Nephron progenitor cell (in vitro differentiated cells): ENCODE measurements at regions not wholly inside any gene's neighbourhood (a gene's known extent, or its start where the extent isn't known, plus 50 kb on each side); places are given as distances from the start of the nearest gene placed in this dataset.
"Not testable (repeated sequence)": the region's sequence is repeated elsewhere in the genome, so short reads cannot be mapped to it uniquely, and the experiment has no call there.

Experiments
- DNase-seq: peaks from one replicate; pipeline ENCODE4 v3.0.0; 2021
- H3K27ac Mint-ChIP-seq: 2 replicates; pipeline ENCODE4 v1.8.0; 2021; ENCODE audit warnings: mild to moderate bottlenecking, moderate library complexity, mixed read lengths
- H3K27me3 Mint-ChIP-seq: 2 replicates; pipeline ENCODE4 v1.8.0; 2021; ENCODE audit warnings: mild to moderate bottlenecking, low read depth, mixed read lengths; ENCODE audit not compliant: poor library complexity
- H3K36me3 Mint-ChIP-seq: 2 replicates; pipeline ENCODE4 v1.8.0; 2021; ENCODE audit warnings: low read depth, mixed read lengths
- H3K4me1 Mint-ChIP-seq: 2 replicates; pipeline ENCODE4 v1.8.0; 2021; ENCODE audit warnings: mixed read lengths
- H3K4me3 Mint-ChIP-seq: 2 replicates; pipeline ENCODE4 v1.8.0; 2021; ENCODE audit warnings: mild to moderate bottlenecking, moderate library complexity, mixed read lengths
- H3K9me3 Mint-ChIP-seq: 2 replicates; pipeline ENCODE4 v1.8.0; 2021; ENCODE audit warnings: mild to moderate bottlenecking, moderate library complexity, mixed read lengths
- TF ChIP-seq, protein P1 (sequence below): fragments of 200-600 bp; sonication (generic); IDR thresholded peaks from 2 replicates; pipeline ENCODE4 v1.5.0; 2021; ENCODE audit warnings: antibody characterized with exemption

- Mint-ChIP-seq H3K4me3 (no peak overlapping the region), H3K27ac (no peak overlapping the region), H3K36me3 (no peaks in the 10 kb centered on the region), H3K27me3 (peaks cover 12% of the 10 kb centered on the region), H3K9me3 (peaks cover 3% of the 10 kb centered on the region), H3K4me1 (peaks cover 5% of the 10 kb centered on the region)
- TF ChIP-seq, protein P1, sequence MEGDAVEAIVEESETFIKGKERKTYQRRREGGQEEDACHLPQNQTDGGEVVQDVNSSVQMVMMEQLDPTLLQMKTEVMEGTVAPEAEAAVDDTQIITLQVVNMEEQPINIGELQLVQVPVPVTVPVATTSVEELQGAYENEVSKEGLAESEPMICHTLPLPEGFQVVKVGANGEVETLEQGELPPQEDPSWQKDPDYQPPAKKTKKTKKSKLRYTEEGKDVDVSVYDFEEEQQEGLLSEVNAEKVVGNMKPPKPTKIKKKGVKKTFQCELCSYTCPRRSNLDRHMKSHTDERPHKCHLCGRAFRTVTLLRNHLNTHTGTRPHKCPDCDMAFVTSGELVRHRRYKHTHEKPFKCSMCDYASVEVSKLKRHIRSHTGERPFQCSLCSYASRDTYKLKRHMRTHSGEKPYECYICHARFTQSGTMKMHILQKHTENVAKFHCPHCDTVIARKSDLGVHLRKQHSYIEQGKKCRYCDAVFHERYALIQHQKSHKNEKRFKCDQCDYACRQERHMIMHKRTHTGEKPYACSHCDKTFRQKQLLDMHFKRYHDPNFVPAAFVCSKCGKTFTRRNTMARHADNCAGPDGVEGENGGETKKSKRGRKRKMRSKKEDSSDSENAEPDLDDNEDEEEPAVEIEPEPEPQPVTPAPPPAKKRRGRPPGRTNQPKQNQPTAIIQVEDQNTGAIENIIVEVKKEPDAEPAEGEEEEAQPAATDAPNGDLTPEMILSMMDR, result no peak
- DNase-seq, result no peak
These were observed 173.0 kb downstream of the MSX2 start for GRCh38 chr5:174897281-174897950.

GRCh38 chr5:174895360-174895759, 171.0 kb downstream of the MSX2 start:
- Mint-ChIP-seq H3K9me3 (no peaks in the 10 kb centered on the region), H3K36me3 (no peaks in the 10 kb centered on the region), H3K27me3 (peaks cover 12% of the 10 kb centered on the region), H3K27ac (no peak overlapping the region), H3K4me1 (peaks cover 2% of the 10 kb centered on the region), H3K4me3 (no peak overlapping the region)
- TF ChIP-seq, protein P1, result no peak
- no peak for DNase-seq

DNA sequence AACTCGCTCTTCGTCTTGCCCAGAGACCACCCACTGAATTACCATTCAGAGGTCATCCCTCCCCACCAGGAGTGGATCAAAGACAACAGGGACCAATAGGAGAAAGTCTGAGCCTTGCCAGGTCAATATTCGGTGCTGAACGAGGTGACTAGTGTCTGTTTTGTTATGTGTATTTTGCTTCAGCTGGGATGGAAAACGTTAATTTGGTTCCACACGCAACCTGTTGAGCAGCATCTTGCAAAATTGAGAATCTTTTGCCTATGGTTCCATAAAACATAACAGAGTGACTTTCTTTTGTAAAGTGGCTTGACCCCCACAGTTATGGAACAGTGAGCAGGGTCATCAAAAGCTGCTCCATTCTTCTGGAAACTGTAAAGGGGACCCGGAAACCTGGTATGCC, 168.4 kb downstream of the MSX2 start:
- no peaks in the 10 kb centered on the region for H3K4me1 Mint-ChIP-seq
- no peak overlapping the region for H3K4me3 Mint-ChIP-seq
- no peak overlapping the region for H3K27ac Mint-ChIP-seq
- H3K36me3 Mint-ChIP-seq, result no peaks in the 10 kb centered on the region
- no peaks in the 10 kb centered on the region for H3K9me3 Mint-ChIP-seq
- TF ChIP-seq, protein P1, result no peak
- peaks cover 12% of the 10 kb centered on the region for H3K27me3 Mint-ChIP-seq
- DNase-seq, result no peak

DNA sequence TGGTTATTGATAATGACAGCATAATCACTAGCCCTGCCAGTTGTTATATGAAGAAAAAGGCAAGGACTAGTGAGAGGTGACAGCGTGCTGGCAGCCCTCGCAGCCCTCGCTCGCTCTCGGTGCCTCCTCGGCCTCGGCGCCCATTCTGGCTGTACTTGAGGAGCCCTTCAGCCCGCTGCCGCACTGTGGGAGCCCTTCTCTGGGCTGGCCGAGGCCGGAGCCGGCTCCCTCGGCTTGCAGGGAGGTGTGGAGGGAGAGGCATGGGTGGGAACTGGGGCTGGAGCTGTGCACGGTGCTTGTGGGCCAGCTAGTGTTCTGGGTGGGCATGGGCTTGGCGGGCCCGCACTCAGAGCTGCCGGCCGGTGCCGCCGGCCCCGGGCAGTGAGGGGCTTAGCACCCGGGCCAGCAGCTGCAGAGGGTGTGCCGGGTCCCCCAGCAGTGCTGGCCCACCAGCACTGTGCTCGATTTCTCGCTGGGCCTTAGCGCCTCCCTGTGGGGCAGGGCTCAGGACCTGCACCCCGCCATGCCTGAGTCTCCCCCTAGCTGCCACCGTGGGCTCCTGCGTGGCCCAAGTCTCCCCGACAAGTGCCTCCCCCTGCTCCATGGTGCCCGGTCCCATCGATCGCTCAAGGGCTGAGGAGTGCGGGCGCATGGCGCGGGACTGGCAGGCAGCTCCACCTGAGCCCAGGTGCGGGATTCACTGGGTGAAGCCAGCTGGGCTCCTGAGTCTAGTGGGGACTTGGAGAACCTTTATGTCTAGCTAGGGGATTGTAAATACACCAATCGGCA, 156.2 kb downstream of the MSX2 start:
- H3K36me3 Mint-ChIP-seq, H3K4me1 Mint-ChIP-seq, H3K4me3 Mint-ChIP-seq, DNase-seq, H3K27ac Mint-ChIP-seq: not testable (repeated sequence)
- Mint-ChIP-seq H3K27me3 (peaks cover 10% of the 10 kb centered on the region), H3K9me3 (peaks cover 39% of the 10 kb centered on the region)

DNA sequence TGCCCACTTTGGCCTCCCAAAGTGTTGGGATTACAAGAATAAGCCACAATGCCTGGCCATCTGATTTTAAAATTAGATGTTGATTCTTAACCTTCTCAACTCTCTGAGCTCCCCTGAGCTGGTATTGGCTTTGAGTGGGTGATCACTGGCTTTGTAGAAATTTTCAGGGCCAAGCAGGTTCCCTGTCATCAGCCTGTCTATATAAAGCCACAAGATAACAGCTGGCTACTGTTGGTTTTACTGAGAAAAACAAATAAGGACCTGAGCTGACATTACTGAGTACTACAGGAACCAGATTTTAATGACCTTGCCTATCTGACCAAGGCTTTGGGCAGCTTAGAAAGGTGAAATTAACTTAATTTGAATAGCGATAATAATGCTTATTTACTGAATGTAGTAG, 153.6 kb downstream of the MSX2 start:
- no peaks in the 10 kb centered on the region for H3K36me3 Mint-ChIP-seq
- H3K27ac Mint-ChIP-seq, result no peak overlapping the region
- no peak for DNase-seq
- H3K27me3 Mint-ChIP-seq, result peaks cover 21% of the 10 kb centered on the region
- H3K9me3 Mint-ChIP-seq, result peaks cover 23% of the 10 kb centered on the region
- no peaks in the 10 kb centered on the region for H3K4me1 Mint-ChIP-seq
- H3K4me3 Mint-ChIP-seq, result no peak overlapping the region
- TF ChIP-seq, protein P1, result no peak

- TF ChIP-seq, protein P1, result no peak
- no peaks in the 10 kb centered on the region for H3K9me3 Mint-ChIP-seq
- H3K4me1 Mint-ChIP-seq, result no peaks in the 10 kb centered on the region
- DNase-seq, result no peak
- no peak overlapping the region for H3K4me3 Mint-ChIP-seq
- no peaks in the 10 kb centered on the region for H3K36me3 Mint-ChIP-seq
- H3K27ac Mint-ChIP-seq, result no peak overlapping the region
- peaks cover 33% of the 10 kb centered on the region for H3K27me3 Mint-ChIP-seq
These were observed 147.9 kb downstream of the MSX2 start for GRCh38 chr5:174872271-174872670.
